Adrenal gland (tissue), 9 donors: ENCODE measurements at regions not wholly inside any gene's neighbourhood (a gene's known extent, or its start where the extent isn't known, plus 50 kb on each side); places are given as distances from the start of the nearest gene placed in this dataset.

Source experiments
- DNase-seq, 7 donors: peaks; one replicate each; pipeline ENCODE4 v3.0.0-alpha.2; 2019 to 2020
- H3K27ac ChIP-seq, 5 donors: fragments of 200-600 bp; sonication (generic) in 4 of 5; 1 replicate in 3 of 5; 2 replicates in 2 of 5; pipeline versions ENCODE4 v1.5.1 to v1.8.0; 2016 to 2020; ENCODE audit warnings: mild to moderate bottlenecking in 1 of 5
- H3K27me3 ChIP-seq: fragments of 200-600 bp; 2 replicates; pipeline ENCODE4 v1.8.0; 2021
- H3K36me3 ChIP-seq, 2 donors: fragments of 200-600 bp; replicated peaks in 1 of 2; 1 replicate in 1 of 2; 2 replicates in 1 of 2; pipeline versions ENCODE4 v1.5.1 to v1.8.0; 2018 to 2022
- H3K4me1 ChIP-seq, 2 donors: fragments of 200-600 bp; replicated peaks in 1 of 2; 1 replicate in 1 of 2; 2 replicates in 1 of 2; pipeline versions ENCODE4 v1.5.1 to v1.8.0; 2018 to 2021
- H3K4me3 ChIP-seq, 4 donors: fragments of 200-600 bp; sonication (generic) in 3 of 4; one replicate each; pipeline ENCODE4 v1.5.1; 2016 to 2018
- H3K9me3 ChIP-seq, 3 donors: fragments of 200-600 bp; sonication (generic) in 1 of 3; replicated peaks in 1 of 3; 1 replicate in 2 of 3; 2 replicates in 1 of 3; pipeline versions ENCODE4 v1.5.1 to v1.8.0; 2016 to 2021
- POLR2A ChIP-seq, 2 donors: fragments of 450-650 bp; IDR thresholded peaks; one replicate each; pipeline ENCODE4 v1.6.1; 2017; ENCODE audit warnings: antibody characterized with exemption in 2 of 2, mild to moderate bottlenecking in 2 of 2, moderate library complexity in 1 of 2
- WGBS, 4 donors: extraction: QIAGEN DNeasy Blood & Tissue Kit in 2 of 4; methylation state at CpG; one replicate each; pipeline versions ENCODE4 v1.1.5 to v1.1.7; 2013 to 2017; 5-methylcytosine and 5-hydroxymethylcytosine counted together
- intact Hi-C, 2 donors: fragments of 100-400 bp; cut with DNase I; formaldehyde crosslinking; loops; one replicate each; pipeline versions ENCODE4 v1.14.1 to v1.15.0; 2022 to 2023
- TF ChIP-seq, protein P1 (sequence below), 6 experiments: fragments of 450-650 bp in 4 of 6; fragments of 200-600 bp in 2 of 6; sonication (generic) in 1 of 6; IDR thresholded peaks; 1 replicate in 5 of 6; 2 replicates in 1 of 6; pipeline versions ENCODE4 v1.5.1 to v1.8.0; 2016 to 2021; ENCODE audit warnings: antibody characterized with exemption in 6 of 6, mild to moderate bottlenecking in 2 of 6, moderate library complexity in 1 of 6
- donor health status: healthy with polysubstance abuse.
- donor health status: Bipolar disorder and iron deficiency.
- donor health status: DM: yes; HTN: yes; CAD: no.
- donor health status: DM: no; HTN: no; CAD: no.
- donor health status: DM: no; HTN: no; CAD: no.

DNA sequence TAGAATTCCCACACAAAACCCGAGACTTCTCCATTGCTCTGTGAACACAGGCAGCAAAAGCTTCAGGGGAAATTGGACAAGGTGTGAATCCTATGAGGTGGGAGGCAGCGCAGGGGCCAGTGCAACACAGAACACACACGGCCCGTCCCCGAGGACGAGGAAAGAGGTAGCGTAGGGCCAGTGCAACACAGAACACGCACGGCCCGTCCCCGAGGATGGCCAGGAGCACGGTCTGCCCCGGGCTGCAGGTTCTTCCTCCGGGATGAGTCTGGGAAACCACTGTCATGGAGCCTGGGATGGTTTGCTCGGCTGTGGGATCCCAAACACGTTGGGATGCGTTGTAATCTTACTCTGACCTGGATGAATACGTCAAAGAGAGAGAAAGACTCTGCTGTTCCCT, 432.1 kb downstream of the GLRX3 start:
- H3K27ac ChIP-seq, result no peak overlapping the region
- no peaks in the 10 kb centered on the region for H3K27me3 ChIP-seq
- no peaks in the 10 kb centered on the region for H3K4me1 ChIP-seq
- no peak for DNase-seq
- H3K9me3 ChIP-seq, result no peaks in the 10 kb centered on the region
- 80 to 87% (median 84%) methylated on average over 18 of the region's 18 CpGs for WGBS, 4 donors
- intact Hi-C loops, result no loop called here
- TF ChIP-seq POLR2A (IDR thresholded peaks at IDR 0.05), result no peak
- TF ChIP-seq, protein P1, sequence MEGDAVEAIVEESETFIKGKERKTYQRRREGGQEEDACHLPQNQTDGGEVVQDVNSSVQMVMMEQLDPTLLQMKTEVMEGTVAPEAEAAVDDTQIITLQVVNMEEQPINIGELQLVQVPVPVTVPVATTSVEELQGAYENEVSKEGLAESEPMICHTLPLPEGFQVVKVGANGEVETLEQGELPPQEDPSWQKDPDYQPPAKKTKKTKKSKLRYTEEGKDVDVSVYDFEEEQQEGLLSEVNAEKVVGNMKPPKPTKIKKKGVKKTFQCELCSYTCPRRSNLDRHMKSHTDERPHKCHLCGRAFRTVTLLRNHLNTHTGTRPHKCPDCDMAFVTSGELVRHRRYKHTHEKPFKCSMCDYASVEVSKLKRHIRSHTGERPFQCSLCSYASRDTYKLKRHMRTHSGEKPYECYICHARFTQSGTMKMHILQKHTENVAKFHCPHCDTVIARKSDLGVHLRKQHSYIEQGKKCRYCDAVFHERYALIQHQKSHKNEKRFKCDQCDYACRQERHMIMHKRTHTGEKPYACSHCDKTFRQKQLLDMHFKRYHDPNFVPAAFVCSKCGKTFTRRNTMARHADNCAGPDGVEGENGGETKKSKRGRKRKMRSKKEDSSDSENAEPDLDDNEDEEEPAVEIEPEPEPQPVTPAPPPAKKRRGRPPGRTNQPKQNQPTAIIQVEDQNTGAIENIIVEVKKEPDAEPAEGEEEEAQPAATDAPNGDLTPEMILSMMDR (IDR thresholded peaks at IDR 0.05), result no peak
- H3K4me3 ChIP-seq, result no peak overlapping the region
- no peaks in the 10 kb centered on the region for H3K36me3 ChIP-seq

DNA sequence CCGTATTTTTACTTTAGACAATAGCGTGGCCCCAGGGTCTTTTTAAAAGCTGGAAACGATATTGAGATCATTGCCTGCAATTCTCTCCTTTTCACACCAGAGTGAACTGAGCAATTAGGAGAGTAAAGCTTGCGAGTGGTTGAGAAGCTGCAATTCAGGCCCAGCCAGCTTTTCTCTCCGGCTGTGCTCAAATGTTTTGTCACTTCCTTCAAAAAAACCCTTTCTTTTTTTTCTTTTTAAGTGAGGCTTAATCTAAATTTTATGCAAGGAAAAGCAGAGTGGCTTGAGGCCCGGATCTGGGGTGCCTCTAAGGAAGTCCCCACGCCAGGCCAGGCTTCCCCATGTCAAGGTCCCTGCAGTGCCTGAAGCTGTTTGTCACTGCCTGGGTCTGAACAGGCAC, 433.9 kb downstream of the GLRX3 start:
- intact Hi-C loops, result no loop called here
- Histone ChIP-seq H3K9me3 (no peaks in the 10 kb centered on the region), H3K27me3 (no peaks in the 10 kb centered on the region), H3K27ac (no peak overlapping the region), H3K36me3 (no peaks in the 10 kb centered on the region), H3K4me3 (no peak overlapping the region), H3K4me1 (no peaks in the 10 kb centered on the region)
- no peak for DNase-seq
- WGBS, 4 donors, result 59 to 75% (median 71%) methylated on average over 7 of the region's 7 CpGs
- TF ChIP-seq, protein P1 (IDR thresholded peaks at IDR 0.05), result no peak
- no peak for TF ChIP-seq POLR2A (IDR thresholded peaks at IDR 0.05)

DNA sequence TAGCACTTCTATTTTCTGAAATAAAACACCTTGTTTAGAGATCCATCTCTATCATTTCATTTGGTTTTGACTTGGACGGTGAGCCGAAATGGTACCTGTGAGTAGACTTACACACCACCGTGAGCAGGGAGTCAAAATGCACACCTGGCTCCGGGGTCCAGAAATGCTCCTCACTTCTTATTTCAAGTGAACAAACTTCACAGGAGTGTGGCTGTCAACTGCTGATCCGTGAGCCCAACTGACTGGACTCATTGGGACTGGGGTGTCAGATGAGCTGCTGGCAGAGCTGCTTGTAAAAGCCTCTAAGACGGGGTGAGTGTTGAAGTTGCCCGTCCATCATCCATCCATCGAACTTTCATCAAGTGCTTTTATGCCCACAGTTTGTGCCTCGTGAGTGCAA, 435.5 kb downstream of the GLRX3 start:
- intact Hi-C loops, result no loop called here

DNA sequence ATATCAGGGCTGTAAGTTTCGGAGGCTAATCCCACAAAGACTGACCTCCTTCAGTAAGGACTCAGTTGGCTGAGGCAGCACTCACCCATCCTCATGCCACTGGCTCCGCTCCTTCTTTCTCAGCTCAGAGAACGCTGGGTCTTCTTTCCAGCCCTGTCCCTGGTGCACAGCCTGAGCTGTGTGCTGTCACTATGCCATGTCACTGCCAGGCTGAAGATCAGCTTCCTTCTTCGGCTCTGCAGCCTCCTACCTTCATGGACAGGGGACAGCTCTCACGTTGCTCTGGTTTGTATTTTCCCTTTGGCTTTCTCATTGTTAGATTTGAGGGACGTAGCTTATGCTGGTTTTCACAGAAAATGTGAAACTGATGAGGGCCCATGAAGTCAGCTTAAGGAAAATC, 437.3 kb downstream of the GLRX3 start:
- TF ChIP-seq, protein P1 (IDR thresholded peaks at IDR 0.05), result no peak
- TF ChIP-seq POLR2A (IDR thresholded peaks at IDR 0.05), result no peak
- no peaks in the 10 kb centered on the region for H3K36me3 ChIP-seq
- H3K4me1 ChIP-seq, result no peaks in the 10 kb centered on the region
- intact Hi-C loops, result no loop called here
- WGBS, 4 donors, result 61 to 72% (median 64%) methylated on average over 6 of the region's 6 CpGs
- no peaks in the 10 kb centered on the region for H3K27me3 ChIP-seq
- DNase-seq, result no peak
- no peak overlapping the region for H3K4me3 ChIP-seq
- H3K27ac ChIP-seq, result no peak overlapping the region
- H3K9me3 ChIP-seq, result no peaks in the 10 kb centered on the region

More for the DNA sequence above, 435.5 kb downstream of the GLRX3 start:
- 76 to 81% (median 80%) methylated on average over 9 of the region's 9 CpGs for WGBS, 4 donors
- H3K4me3 ChIP-seq, result no peak overlapping the region
- no peak for DNase-seq
- no peaks in the 10 kb centered on the region for H3K27me3 ChIP-seq
- H3K27ac ChIP-seq, result no peak overlapping the region
- H3K4me1 ChIP-seq, result no peaks in the 10 kb centered on the region
- H3K9me3 ChIP-seq, result no peaks in the 10 kb centered on the region
- H3K36me3 ChIP-seq, result no peaks in the 10 kb centered on the region
- TF ChIP-seq, protein P1 (IDR thresholded peaks at IDR 0.05), result no peak
- no peak for TF ChIP-seq POLR2A (IDR thresholded peaks at IDR 0.05)
